GM08714 (cell line): ENCODE measurements at regions not wholly inside any gene's neighbourhood (a gene's known extent, or its start where the extent isn't known, plus 50 kb on each side); places are given as distances from the start of the nearest gene placed in this dataset.

ENCODE experiments used
- H3K4me3 ChIP-seq: fragments of 200-500 bp; sonication (Bioruptor generic); 2 replicates; pipeline ENCODE4 v1.5.1; 2014; ENCODE audit warnings: mild to moderate bottlenecking, low read length, inconsistent platforms
- ZNF274 ChIP-seq: IDR thresholded peaks from 2 replicates; pipeline ENCODE4 v1.6.1; 2012; ENCODE audit warnings: mild to moderate bottlenecking, low read depth, low read length

- no peak for TF ChIP-seq ZNF274
- no peak overlapping the region for H3K4me3 ChIP-seq
These were observed 254.7 kb downstream of the SOX2 start for GRCh38 chr3:181966393-181966792.

- no peak for TF ChIP-seq ZNF274
- H3K4me3 ChIP-seq = no peak overlapping the region
These were observed 258.2 kb downstream of the SOX2 start for GRCh38 chr3:181969925-181970324.

- TF ChIP-seq ZNF274 = no peak
- H3K4me3 ChIP-seq = no peak overlapping the region
These were observed 259.7 kb downstream of the SOX2 start for GRCh38 chr3:181971424-181971823.

- no peak overlapping the region for H3K4me3 ChIP-seq
- TF ChIP-seq ZNF274 = no peak
These were observed 262.5 kb downstream of the SOX2 start for GRCh38 chr3:181974198-181974597.

GRCh38 chr3:181976526-181976925 lies 264.8 kb downstream of the SOX2 start:
- TF ChIP-seq ZNF274 = no peak
- no peak overlapping the region for H3K4me3 ChIP-seq

GRCh38 chr3:181985386-181985785 lies 273.7 kb downstream of the SOX2 start:
- H3K4me3 ChIP-seq = no peak overlapping the region
- TF ChIP-seq ZNF274 = no peak

GRCh38 chr3:181987736-181988135 lies 276.0 kb downstream of the SOX2 start:
- TF ChIP-seq ZNF274 = no peak
- no peak overlapping the region for H3K4me3 ChIP-seq

- no peak for TF ChIP-seq ZNF274
- H3K4me3 ChIP-seq = no peak overlapping the region
These were observed 287.1 kb downstream of the SOX2 start for GRCh38 chr3:181998828-181999227.

- TF ChIP-seq ZNF274 = no peak
- no peak overlapping the region for H3K4me3 ChIP-seq
These were observed 287.6 kb downstream of the SOX2 start for GRCh38 chr3:181999314-181999713.

- H3K4me3 ChIP-seq = no peak overlapping the region
- TF ChIP-seq ZNF274 = no peak
These were observed 288.7 kb downstream of the SOX2 start for GRCh38 chr3:182000447-182000846.

GRCh38 chr3:182005219-182005618 lies 293.5 kb downstream of the SOX2 start:
- TF ChIP-seq ZNF274 = no peak
- no peak overlapping the region for H3K4me3 ChIP-seq

GRCh38 chr3:182005701-182006100 lies 294.0 kb downstream of the SOX2 start:
- no peak for TF ChIP-seq ZNF274
- H3K4me3 ChIP-seq = no peak overlapping the region

GRCh38 chr3:182006431-182006830 lies 294.7 kb downstream of the SOX2 start:
- no peak for TF ChIP-seq ZNF274
- H3K4me3 ChIP-seq = no peak overlapping the region

- TF ChIP-seq ZNF274 = no peak
- no peak overlapping the region for H3K4me3 ChIP-seq
These were observed 295.7 kb downstream of the SOX2 start for GRCh38 chr3:182007441-182007840.

GRCh38 chr3:182018361-182018760 lies 306.6 kb downstream of the SOX2 start:
- no peak overlapping the region for H3K4me3 ChIP-seq
- no peak for TF ChIP-seq ZNF274

- no peak overlapping the region for H3K4me3 ChIP-seq
- TF ChIP-seq ZNF274 = no peak
These were observed 308.2 kb downstream of the SOX2 start for GRCh38 chr3:182019926-182020325.
